ENCODE measurements at regions not wholly inside any gene's neighbourhood (a gene's known extent, or its start where the extent isn't known, plus 50 kb on each side); places are given as distances from the start of the nearest gene placed in this dataset.
"Not testable (repeated sequence)": the region's sequence is repeated elsewhere in the genome, so short reads cannot be mapped to it uniquely, and the experiment has no call there.

GRCh38 chr1:273772-274171 is 177.7 kb downstream of the OR4F29 start:
- DNase-seq (ENCODE audit: low read depth in 2 of 2), result not testable (repeated sequence)

GRCh38 chr1:267815-268214 is 183.7 kb downstream of the OR4F29 start:
- DNase-seq (ENCODE audit: low read depth in 2 of 2), result peak; percentile 42 to 70
